ENCODE measurements at regions not wholly inside any gene's neighbourhood (a gene's known extent, or its start where the extent isn't known, plus 50 kb on each side); places are given as distances from the start of the nearest gene placed in this dataset.

DNA sequence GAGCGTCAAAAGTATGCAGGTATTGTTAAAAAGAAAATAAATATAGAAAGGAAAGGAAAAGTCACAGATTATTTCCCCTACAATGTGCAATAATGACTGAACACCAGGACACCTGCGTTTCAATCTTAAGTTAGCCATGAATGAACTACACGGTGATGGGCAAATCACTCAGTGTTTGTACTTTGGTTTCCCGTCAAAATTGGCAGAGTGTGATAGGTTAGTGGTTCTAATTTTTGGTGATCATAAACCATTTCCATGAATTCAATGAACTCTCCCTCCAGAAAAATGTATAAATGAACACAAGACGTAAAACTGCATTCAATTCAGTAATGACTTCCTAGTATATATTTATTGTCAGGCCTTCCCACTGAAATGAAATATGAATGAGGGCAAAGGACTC lies 59.0 kb upstream of the ITGA1 start:
- TF ChIP-seq, protein P1, sequence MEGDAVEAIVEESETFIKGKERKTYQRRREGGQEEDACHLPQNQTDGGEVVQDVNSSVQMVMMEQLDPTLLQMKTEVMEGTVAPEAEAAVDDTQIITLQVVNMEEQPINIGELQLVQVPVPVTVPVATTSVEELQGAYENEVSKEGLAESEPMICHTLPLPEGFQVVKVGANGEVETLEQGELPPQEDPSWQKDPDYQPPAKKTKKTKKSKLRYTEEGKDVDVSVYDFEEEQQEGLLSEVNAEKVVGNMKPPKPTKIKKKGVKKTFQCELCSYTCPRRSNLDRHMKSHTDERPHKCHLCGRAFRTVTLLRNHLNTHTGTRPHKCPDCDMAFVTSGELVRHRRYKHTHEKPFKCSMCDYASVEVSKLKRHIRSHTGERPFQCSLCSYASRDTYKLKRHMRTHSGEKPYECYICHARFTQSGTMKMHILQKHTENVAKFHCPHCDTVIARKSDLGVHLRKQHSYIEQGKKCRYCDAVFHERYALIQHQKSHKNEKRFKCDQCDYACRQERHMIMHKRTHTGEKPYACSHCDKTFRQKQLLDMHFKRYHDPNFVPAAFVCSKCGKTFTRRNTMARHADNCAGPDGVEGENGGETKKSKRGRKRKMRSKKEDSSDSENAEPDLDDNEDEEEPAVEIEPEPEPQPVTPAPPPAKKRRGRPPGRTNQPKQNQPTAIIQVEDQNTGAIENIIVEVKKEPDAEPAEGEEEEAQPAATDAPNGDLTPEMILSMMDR (conservative IDR thresholded peaks at IDR 0.05), result no peak
- TF ChIP-seq ZFX (IDR thresholded peaks at IDR 0.05), result no peak

All from C4-2B (cell line).